ENCODE measurements at regions not wholly inside any gene's neighbourhood (a gene's known extent, or its start where the extent isn't known, plus 50 kb on each side); places are given as distances from the start of the nearest gene placed in this dataset.
A peak's percentile ranks its signal among the peaks of the same experiment; 100 is the strongest.
"Not testable (repeated sequence)": the region's sequence is repeated elsewhere in the genome, so short reads cannot be mapped to it uniquely, and the experiment has no call there.

- no peak for DNase-seq
Observed at GRCh38 chr1:217921126-217921904, 290.2 kb downstream of the SPATA17 start.

GRCh38 chr1:217924924-217925323, 293.8 kb downstream of the SPATA17 start:
- peak in 1 of 58 donors; percentile 2 for DNase-seq

GRCh38 chr1:217929213-217929885, 298.2 kb downstream of the SPATA17 start:
- no peak for DNase-seq

DNA sequence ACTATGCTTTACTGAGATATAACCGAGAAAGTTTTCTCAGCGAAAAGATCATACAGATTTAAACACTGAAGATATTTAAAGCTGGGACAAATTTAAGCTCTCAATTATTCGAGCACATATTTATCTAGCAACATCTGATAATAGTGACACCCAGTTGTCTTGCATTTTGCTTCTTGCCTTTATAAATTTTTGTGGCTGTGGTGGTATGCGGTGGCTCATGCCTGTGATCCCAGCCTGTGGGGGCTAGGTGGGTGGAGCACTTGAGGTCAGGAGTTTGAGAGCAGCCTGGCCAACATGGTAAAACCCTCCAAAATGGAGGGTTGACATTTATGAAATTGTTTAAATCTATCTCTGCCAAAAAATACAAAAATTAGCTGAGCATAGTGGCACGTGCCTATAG, 312.2 kb downstream of the SPATA17 start:
- DNase-seq = no peak

DNA sequence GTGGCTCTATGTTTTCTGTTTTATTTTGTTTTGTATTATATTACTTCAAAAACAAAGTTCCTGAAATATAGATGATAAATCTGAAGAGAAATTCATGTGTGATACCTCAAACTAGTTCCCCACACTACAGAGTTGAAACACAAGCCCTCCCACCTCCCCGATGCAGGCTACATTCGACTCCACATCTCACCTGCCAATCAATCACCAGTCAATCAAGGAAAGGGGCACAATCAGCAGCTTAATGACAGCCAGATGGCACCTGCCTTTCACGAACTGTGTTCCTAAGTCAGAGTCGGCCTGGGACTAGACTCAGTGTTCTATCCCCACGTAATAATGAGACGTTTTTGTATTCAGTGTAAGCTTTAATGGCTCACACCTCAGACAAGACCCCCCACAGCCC, 313.4 kb downstream of the SPATA17 start:
- DNase-seq = no peak

GRCh38 chr1:217946511-217946910, 315.4 kb downstream of the SPATA17 start:
- no peak for DNase-seq

DNA sequence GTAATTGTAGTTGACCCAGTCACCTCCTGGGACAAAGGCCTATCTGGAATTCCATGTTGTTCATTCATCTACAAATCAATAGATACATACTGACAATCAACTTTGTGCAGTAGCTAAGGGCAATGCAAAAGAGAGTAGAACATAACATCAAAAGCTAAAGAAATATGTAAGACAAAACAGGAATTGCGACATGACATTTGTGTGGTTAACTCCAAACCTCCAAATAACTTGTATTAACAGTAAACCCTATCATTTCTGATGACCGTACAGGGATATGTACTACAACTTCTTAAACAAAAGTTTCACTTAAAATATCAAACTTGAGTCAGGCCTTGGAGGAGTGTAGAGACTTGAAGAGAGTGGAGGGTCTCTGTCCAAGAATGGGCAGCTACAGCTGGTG, 317.6 kb downstream of the SPATA17 start:
- no peak for DNase-seq

DNA sequence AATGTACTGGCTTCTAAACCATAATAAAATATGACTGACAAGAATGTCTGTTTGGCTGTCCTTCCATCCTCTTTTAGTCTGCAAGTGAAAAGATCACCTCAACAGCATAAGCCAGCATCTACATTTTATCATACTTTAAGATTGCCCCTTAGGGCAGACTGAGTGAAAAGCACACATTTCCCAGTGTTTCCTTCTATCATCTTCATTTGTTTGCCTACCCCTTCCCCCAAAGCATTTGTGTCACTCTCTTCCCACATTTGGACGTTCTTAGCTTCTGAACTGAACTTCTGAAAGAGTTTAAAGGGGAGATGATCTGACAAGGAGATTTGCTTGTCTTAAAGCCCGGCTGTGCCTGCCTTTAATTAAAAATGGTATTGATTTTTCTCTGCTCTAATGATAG, 322.2 kb downstream of the SPATA17 start:
- DNase-seq = no peak

- no peak for DNase-seq
Observed at GRCh38 chr1:217953922-217954321, 322.8 kb downstream of the SPATA17 start.

GRCh38 chr1:217955723-217956122, 324.6 kb downstream of the SPATA17 start:
- DNase-seq = no peak

GRCh38 chr1:217965156-217965786, 319.8 kb upstream of the RRP15 start:
- no peak for DNase-seq

- DNase-seq = no peak
Observed at GRCh38 chr1:217968085-217968484, 317.0 kb upstream of the RRP15 start.

DNA sequence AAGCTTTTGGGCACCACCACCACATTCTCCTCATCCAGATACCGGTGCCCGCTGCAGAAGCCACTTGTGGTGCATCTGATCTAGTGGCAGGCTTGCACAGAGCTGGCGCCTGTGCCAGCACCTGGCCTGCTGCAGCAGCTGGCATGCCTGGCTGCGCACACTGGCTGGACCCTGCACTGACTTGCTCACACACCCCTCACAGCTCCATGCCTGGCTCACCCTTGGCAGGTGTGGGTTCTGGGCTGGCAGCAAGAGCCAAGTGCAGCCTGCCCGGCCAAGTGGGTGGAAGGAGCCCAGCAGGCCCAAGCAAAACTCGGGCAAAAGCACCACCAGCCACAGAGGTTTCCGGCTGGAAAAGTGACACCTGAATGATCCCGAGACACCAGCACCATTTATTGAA, 315.7 kb upstream of the RRP15 start:
- no peak for DNase-seq

DNA sequence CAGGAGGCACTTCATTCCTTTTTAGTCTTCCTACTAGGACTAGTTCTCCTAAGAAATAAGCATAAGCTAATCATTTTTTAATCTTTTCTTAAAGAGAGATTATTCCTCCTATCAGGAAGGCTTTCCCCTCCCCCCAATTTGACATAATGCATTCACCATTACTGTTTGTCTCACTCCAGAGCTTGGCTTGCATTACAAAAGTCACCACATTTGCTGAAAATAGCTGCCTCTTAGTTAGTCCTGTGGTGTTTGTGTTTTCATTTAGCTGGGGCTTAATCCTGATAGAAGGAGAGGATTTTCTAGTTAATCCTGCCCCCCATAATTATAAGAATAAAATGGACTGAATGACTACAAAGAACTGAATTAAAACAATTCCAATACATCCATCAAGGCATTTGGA, 307.1 kb upstream of the RRP15 start:
- DNase-seq = no peak

GRCh38 chr1:217981430-217981829, 303.7 kb upstream of the RRP15 start:
- no peak for DNase-seq

DNA sequence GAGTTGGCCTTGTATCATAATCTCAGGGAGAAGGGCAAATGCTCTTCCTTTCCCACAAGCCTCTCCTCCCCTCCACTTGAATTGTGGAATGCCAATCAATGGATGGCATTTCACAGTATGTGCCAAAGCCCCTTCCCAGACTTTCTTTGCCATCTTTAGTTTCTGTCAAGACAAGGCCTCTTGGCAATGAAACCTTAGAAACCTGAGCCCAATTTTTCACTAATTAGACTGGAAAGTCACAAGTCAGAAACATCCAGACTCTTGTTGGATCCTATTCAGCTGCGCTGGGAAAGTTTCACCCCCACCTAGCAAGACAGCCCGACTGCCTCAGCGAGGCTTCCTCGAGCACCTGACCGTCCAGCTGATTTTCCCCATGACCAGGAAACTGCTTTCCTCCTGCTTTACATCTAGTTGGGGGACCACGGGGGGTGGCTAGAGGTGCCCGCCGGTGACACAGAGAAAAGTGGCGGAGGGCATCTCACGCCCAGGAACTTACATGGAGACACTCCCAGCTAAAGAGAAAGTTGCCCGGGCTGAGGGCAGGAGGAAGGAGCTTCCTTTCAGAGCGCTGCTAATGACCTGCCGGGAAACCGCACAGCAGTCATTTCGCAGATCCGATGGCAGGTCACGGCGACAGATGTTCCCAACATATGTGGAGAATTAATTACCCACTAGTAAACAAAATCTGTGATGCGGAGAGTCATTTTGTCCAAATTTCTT, 302.6 kb upstream of the RRP15 start:
- no peak for DNase-seq

GRCh38 chr1:217983051-217983375, 302.1 kb upstream of the RRP15 start:
- no peak for DNase-seq

DNA sequence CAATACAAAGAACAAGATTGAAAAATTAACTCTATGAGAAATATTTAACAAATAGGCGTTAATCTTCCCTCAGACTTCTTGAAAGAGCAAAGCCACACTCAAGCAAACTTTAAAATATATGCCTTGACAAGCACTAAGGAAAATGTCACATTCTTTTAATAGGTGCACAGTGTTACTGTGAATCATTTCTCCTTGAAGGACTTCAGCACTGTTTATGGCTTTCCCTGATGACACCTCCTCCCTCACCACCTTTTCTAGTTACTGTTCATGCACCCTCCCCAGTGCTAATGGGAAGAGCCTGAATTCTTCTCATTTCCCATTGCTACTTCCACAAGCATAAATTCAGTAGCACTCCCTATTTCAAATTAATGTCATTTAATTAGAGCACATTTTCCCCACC, 299.5 kb upstream of the RRP15 start:
- no peak for DNase-seq

DNA sequence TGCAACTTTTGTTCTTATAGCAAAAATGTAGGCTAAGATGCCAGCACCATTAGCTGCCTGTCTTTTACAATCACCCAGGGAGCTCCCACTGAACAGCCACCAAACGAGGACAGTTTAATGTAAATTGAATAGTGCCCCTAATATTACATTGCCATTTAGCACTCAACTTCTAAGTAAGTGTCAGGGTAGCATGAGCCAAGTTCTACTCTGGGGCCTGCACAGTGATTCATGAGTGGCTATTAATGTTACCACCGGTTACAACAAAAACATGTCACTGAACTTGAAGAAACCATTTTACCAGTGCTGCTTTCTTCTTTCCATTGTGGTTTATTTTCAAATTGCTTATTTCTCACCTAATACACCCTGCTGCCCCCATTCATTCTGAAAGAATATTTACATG, 295.6 kb upstream of the RRP15 start:
- DNase-seq = no peak

DNA sequence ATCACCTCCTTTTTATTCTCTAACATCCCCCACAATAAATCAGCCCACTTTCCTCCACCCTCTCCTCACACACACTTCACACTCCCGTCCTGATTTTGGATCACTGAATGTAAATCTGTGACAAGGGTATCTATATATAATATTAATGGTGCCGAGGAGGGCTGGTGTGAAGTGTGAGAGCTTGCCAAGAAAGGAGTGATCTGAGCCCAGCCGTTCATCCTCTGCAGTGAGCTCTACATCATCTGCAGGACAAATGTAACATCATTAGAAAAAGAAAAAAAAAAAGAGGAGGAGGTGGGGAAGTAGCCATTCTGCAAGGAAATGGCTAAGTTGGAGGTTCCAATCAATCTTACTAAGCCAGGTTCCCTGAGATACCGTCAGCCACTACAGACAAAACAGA, 291.7 kb upstream of the RRP15 start:
- DNase-seq = no peak

- not testable (repeated sequence) for DNase-seq
Observed at GRCh38 chr1:218008296-218008695, 276.8 kb upstream of the RRP15 start.

DNA sequence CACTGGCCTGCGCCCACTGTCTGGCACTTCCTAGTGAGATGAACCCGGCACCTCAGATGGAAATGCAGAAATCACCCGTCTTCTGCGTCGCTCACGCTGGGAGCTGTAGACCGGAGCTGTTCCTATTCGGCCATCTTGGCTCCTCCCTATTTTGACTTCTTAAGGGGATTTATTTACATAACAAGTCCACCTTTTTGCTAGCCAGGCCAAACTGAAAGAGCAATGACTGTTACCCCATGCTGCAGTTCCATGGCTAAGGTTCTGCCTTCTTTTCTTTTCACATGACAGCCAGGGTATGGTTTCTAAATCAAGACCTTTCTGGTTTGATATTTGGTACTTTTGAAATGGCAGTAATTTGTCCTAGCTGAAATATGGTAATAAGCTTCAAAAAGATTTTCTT, 270.0 kb upstream of the RRP15 start:
- not testable (repeated sequence) for DNase-seq

Measured in anterior cingulate cortex (tissue), 58 donors.